ENCODE measurements at regions not wholly inside any gene's neighbourhood (a gene's known extent, or its start where the extent isn't known, plus 50 kb on each side); places are given as distances from the start of the nearest gene placed in this dataset.

GRCh38 chr6:56756791-56757587 is 114.3 kb upstream of the DST start:
- Histone ChIP-seq H3K27me3 (ENCODE audit: insufficient read depth, low read length) (no peaks in the 10 kb centered on the region), H2BK120ac (ENCODE audit: low read depth, low read length, poor library complexity, severe bottlenecking) (no peak overlapping the region), H2BK20ac (ENCODE audit: low read depth, low read length, poor library complexity, severe bottlenecking) (no peak overlapping the region), H2AFZ (ENCODE audit: low read length) (no peak overlapping the region), H4K8ac (replicated peaks; ENCODE audit: insufficient read length, low read depth, low read length) (no peak overlapping the region), H4K5ac (ENCODE audit: insufficient read length, low read depth, low read length) (no peak overlapping the region), H3K79me2 (ENCODE audit: insufficient read depth, low read length) (peaks cover 14% of the 10 kb centered on the region; the same call in 1 of the 2 replicates), H3K79me1 (ENCODE audit: insufficient read depth, low read depth, low read length, poor library complexity, severe bottlenecking) (peaks cover under 1% of the 10 kb centered on the region), H3K4me1 (ENCODE audit: insufficient read depth, low read length) (peaks cover 10% of the 10 kb centered on the region; the same call in 1 of the 2 replicates), H3K14ac (ENCODE audit: insufficient read depth, low read length) (no peak overlapping the region), H3K23me2 (ENCODE audit: insufficient read length, low read depth, low read length, poor library complexity, severe bottlenecking) (no peaks in the 10 kb centered on the region), H3K9me3 (ENCODE audit: control insufficient read depth, low read depth, low read length) (no peaks in the 10 kb centered on the region), H3K4me2 (ENCODE audit: insufficient read depth, insufficient read length, low read length) (no peak overlapping the region), H3K56ac (ENCODE audit: insufficient read length, low read depth, low read length) (no peak overlapping the region), H4K91ac (ENCODE audit: insufficient read length, low read depth, low read length) (no peak overlapping the region), H3T11ph (ENCODE audit: low read length) (no peak overlapping the region), H3K9ac (ENCODE audit: extremely low read depth, insufficient read length, low read length) (no peak overlapping the region), H3K23ac (ENCODE audit: insufficient read length, low read depth, low read length) (no peak overlapping the region), H3K4ac (ENCODE audit: low read depth, low read length) (no peak overlapping the region), H4K20me1 (ENCODE audit: control insufficient read depth, insufficient read depth, insufficient read length) (no peaks in the 10 kb centered on the region), H3K27ac (ENCODE audit: insufficient read length, low read depth, low read length) (no peak overlapping the region), H2BK15ac (ENCODE audit: low read depth, low read length) (no peak overlapping the region), H2AK5ac (ENCODE audit: insufficient read length, low read length) (no peak overlapping the region), H2BK5ac (ENCODE audit: insufficient read length, low read length) (no peak overlapping the region), H2BK12ac (ENCODE audit: insufficient read length, low read depth, low read length) (no peak overlapping the region), H3K18ac (ENCODE audit: insufficient read length, low read depth, low read length) (no peak overlapping the region)
- Mint-ChIP-seq H3K36me3 (ENCODE audit: insufficient read depth in 1 of 3, low read depth in 3 of 3) (peaks cover 0 to 3% (median 0%) of the 10 kb centered on the region in 3 experiments; a peak in 2 of 7 replicates), H3K9me3 (no peaks in the 10 kb centered on the region), H3K27me3 (ENCODE audit: low read depth) (no peaks in the 10 kb centered on the region; the same call in 1 of the 2 replicates), H3K27ac (peak overlapping the region in 2 of 3 experiments; percentile 30 to 85; a peak in 3 of 7 replicates), H3K4me3 (no peak overlapping the region), H3K4me1 (peaks cover 62 to 70% of the 10 kb centered on the region in 2 experiments)
- no peak for TF ChIP-seq CTCF (conservative IDR thresholded peaks at IDR 0.05)
- no CpG with 5 or more reads among the region's 1 CpG for WGBS (ENCODE audit: extremely low coverage, insufficient read length, low lambda C conversion rate)
- DNase-seq, result no peak
